Neuronal stem cell (in vitro differentiated cells): ENCODE measurements at regions not wholly inside any gene's neighbourhood (a gene's known extent, or its start where the extent isn't known, plus 50 kb on each side); places are given as distances from the start of the nearest gene placed in this dataset.
A peak's percentile ranks its signal among the peaks of the same experiment; 100 is the strongest.

Experiments
- DNase-seq: peaks from one replicate; pipeline ENCODE4 v3.0.0-alpha.2; 2013; ENCODE audit warnings: low spot score
- H2AFZ ChIP-seq: one replicate; pipeline ENCODE4 v1.6.1; 2013; ENCODE audit warnings: mild to moderate bottlenecking, low read length, inconsistent platforms
- H2AK5ac ChIP-seq: 2 replicates; pipeline ENCODE4 v1.6.1; 2013; ENCODE audit warnings: low read depth, mild to moderate bottlenecking, inconsistent platforms, low read length, moderate library complexity, mixed read lengths
- H2BK120ac ChIP-seq: 2 replicates; pipeline ENCODE4 v1.6.1; 2013; ENCODE audit warnings: low read depth, mild to moderate bottlenecking, inconsistent platforms, low read length, moderate library complexity, mixed read lengths
- H2BK12ac ChIP-seq: one replicate; pipeline ENCODE4 v1.6.1; 2013; ENCODE audit warnings: low read length, inconsistent platforms
- H2BK15ac ChIP-seq: 2 replicates; pipeline ENCODE4 v1.6.1; 2013; ENCODE audit warnings: mild to moderate bottlenecking, low read length, inconsistent platforms, mixed read lengths
- H2BK5ac ChIP-seq: one replicate; pipeline ENCODE4 v1.6.1; 2013; ENCODE audit warnings: inconsistent platforms, mild to moderate bottlenecking, low read length, moderate library complexity
- H3K14ac ChIP-seq: one replicate; pipeline ENCODE4 v1.6.1; 2013; ENCODE audit warnings: low read length, inconsistent platforms
- H3K18ac ChIP-seq: 2 replicates; pipeline ENCODE4 v1.6.1; 2013; ENCODE audit warnings: low read length, inconsistent platforms
- H3K23ac ChIP-seq: 2 replicates; pipeline ENCODE4 v1.6.1; 2013; ENCODE audit warnings: low read depth, mild to moderate bottlenecking, mixed read lengths, low read length, inconsistent platforms; ENCODE audit not compliant: poor library complexity
- H3K27ac ChIP-seq: replicated peaks from 3 replicates; pipeline ENCODE4 v1.5.1; 2013; ENCODE audit warnings: low read length, inconsistent platforms
- H3K27me3 ChIP-seq, 3 experiments: 2 replicates each; pipeline ENCODE4 v1.6.1; 2013; ENCODE audit warnings: low read length in 3 of 3, mild to moderate bottlenecking in 2 of 3, inconsistent platforms in 1 of 3, low read depth in 1 of 3, mixed read lengths in 1 of 3, moderate library complexity in 1 of 3; ENCODE audit not compliant: control insufficient read depth in 3 of 3, insufficient read depth in 3 of 3
- H3K36me3 ChIP-seq, 2 donors: replicated peaks in 1 of 2; 2 replicates each; pipeline ENCODE4 v1.6.1; 2013; ENCODE audit warnings: low read length in 2 of 2; ENCODE audit not compliant: control insufficient read depth in 2 of 2, insufficient read depth in 2 of 2
- H3K4ac ChIP-seq: 2 replicates; pipeline ENCODE4 v1.6.1; 2013; ENCODE audit warnings: inconsistent platforms, mild to moderate bottlenecking, low read length, moderate library complexity
- H3K4me1 ChIP-seq, 2 donors: 1 replicate in 1 of 2; 2 replicates in 1 of 2; pipeline ENCODE4 v1.6.1; 2013; ENCODE audit warnings: low read length in 2 of 2, low read depth in 1 of 2; ENCODE audit not compliant: control insufficient read depth in 2 of 2, insufficient read depth in 1 of 2
- H3K4me2 ChIP-seq: one replicate; pipeline ENCODE4 v1.6.1; 2013; ENCODE audit warnings: mild to moderate bottlenecking, low read length, inconsistent platforms; ENCODE audit not compliant: insufficient read depth, poor library complexity, severe bottlenecking
- H3K4me3 ChIP-seq, 2 donors: 2 replicates each; pipeline ENCODE4 v1.5.1; 2013; ENCODE audit warnings: low read length in 2 of 2, mild to moderate bottlenecking in 2 of 2, inconsistent platforms in 1 of 2, moderate library complexity in 1 of 2
- H3K79me1 ChIP-seq: one replicate; pipeline ENCODE4 v1.6.1; 2013; ENCODE audit warnings: low read depth, mild to moderate bottlenecking, inconsistent platforms, low read length, moderate library complexity
- H3K9ac ChIP-seq: one replicate; pipeline ENCODE4 v1.6.1; 2013; ENCODE audit warnings: mild to moderate bottlenecking, low read depth, low read length, inconsistent platforms; ENCODE audit not compliant: poor library complexity
- H3K9me3 ChIP-seq, 2 donors: replicated peaks in 1 of 2; 2 replicates each; pipeline versions ENCODE3 to v1.6.1; 2013; ENCODE audit warnings: low read length in 2 of 2, mild to moderate bottlenecking in 2 of 2, inconsistent platforms in 1 of 2, low read depth in 1 of 2, mixed read lengths in 1 of 2, moderate library complexity in 1 of 2; ENCODE audit not compliant: control insufficient read depth in 2 of 2, insufficient read depth in 1 of 2
- H4K8ac ChIP-seq: one replicate; pipeline ENCODE4 v1.6.1; 2013; ENCODE audit warnings: low read depth, mild to moderate bottlenecking, inconsistent platforms, low read length, moderate library complexity
- H4K91ac ChIP-seq: one replicate; pipeline ENCODE4 v1.6.1; 2013; ENCODE audit warnings: low read length, low read depth, mild to moderate bottlenecking, inconsistent platforms; ENCODE audit not compliant: poor library complexity
- WGBS, 2 donors: extraction: QIAGEN DNeasy Blood & Tissue Kit; methylation state at CpG; one replicate each; pipeline ENCODE4 v1.1.7; 2013; ENCODE audit warnings: missing lambda C conversion rate in 2 of 2, mixed read lengths in 1 of 2; ENCODE audit not compliant: insufficient read length in 2 of 2, insufficient replicate concordance in 1 of 2; ENCODE audit errors: extremely low coverage in 2 of 2; 5-methylcytosine and 5-hydroxymethylcytosine counted together

DNA sequence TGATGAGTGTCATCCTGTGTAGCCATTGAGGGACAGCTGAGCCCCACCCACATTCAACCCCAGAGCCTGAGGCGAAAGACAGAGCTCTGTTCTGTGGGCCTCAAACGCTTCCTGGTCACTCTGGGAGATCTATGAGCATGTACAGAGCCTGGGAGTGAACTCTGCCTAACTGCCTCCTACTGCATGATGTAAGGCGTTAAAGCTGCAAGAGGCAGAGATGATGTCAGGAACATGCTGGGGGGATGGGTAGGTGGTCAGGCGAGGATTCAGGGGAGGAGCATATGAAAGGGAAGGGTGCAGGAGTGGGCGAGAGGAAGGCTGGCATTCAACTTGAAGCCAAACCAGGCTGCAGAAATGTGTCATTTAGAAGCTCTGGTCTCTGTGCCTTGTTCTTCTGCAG, 181.0 kb downstream of the TFCP2L1 start:
- Histone ChIP-seq H3K4me2 (no peak overlapping the region), H2BK12ac (no peak overlapping the region), H2BK15ac (no peak overlapping the region), H2AFZ (no peak overlapping the region), H3K27ac (no peak overlapping the region), H4K91ac (no peak overlapping the region), H4K8ac (no peak overlapping the region), H3K9me3 (no peaks in the 10 kb centered on the region), H3K4ac (no peak overlapping the region), H3K27me3 (peaks cover 0 to 1% (median 0%) of the 10 kb centered on the region in 3 experiments), H3K9ac (no peak overlapping the region), H3K23ac (no peak overlapping the region), H3K79me1 (no peaks in the 10 kb centered on the region), H3K4me3 (no peak overlapping the region), H3K18ac (no peak overlapping the region), H3K36me3 (no peaks in the 10 kb centered on the region), H3K4me1 (peaks cover 0 to 2% of the 10 kb centered on the region in 2 donors), H3K14ac (no peak overlapping the region), H2BK120ac (no peak overlapping the region), H2BK5ac (no peak overlapping the region), H2AK5ac (no peak overlapping the region)
- WGBS, 2 donors, result no CpG with 5 or more reads among the region's 5 CpGs
- DNase-seq, result no peak

DNA sequence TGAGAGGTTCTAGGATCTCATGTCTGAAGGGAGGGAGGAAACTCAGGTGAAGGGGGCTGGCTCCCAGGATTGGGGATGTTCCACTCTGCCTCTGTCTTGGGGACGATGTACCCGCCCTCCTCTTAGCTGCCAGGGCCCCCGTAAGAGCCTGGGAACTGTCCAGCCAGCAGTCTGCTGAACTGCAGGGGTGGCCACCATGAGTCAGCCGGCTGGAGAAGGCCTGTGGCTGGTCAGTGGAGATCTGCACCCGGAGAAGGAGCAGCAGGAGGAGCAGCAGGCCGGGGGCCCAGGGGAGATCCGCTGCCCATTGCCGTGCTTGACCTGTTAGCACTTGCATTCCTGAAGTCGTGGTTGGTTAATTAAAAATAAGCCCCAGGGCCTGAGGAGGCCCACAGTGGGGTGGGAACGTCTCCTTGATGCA, 180.3 kb downstream of the TFCP2L1 start:
- no peak overlapping the region for H3K23ac ChIP-seq
- H3K9ac ChIP-seq, result no peak overlapping the region
- H3K27me3 ChIP-seq, result peaks cover 0 to 1% (median 0%) of the 10 kb centered on the region in 3 experiments
- H2BK120ac ChIP-seq, result no peak overlapping the region
- H4K91ac ChIP-seq, result no peak overlapping the region
- H2AK5ac ChIP-seq, result no peak overlapping the region
- no peak overlapping the region for H3K14ac ChIP-seq
- H3K4me2 ChIP-seq, result no peak overlapping the region
- H4K8ac ChIP-seq, result no peak overlapping the region
- no peak overlapping the region for H2BK15ac ChIP-seq
- no peak overlapping the region for H2AFZ ChIP-seq
- H3K4ac ChIP-seq, result no peak overlapping the region
- H3K4me1 ChIP-seq, result peaks cover 0 to under 1% of the 10 kb centered on the region in 2 donors
- peak; percentile 12 for DNase-seq
- H3K9me3 ChIP-seq, result no peaks in the 10 kb centered on the region
- H2BK12ac ChIP-seq, result no peak overlapping the region
- H3K36me3 ChIP-seq, result no peaks in the 10 kb centered on the region
- H3K27ac ChIP-seq, result no peak overlapping the region
- no peak overlapping the region for H2BK5ac ChIP-seq
- no CpG with 5 or more reads among the region's 10 CpGs for WGBS, 2 donors
- H3K79me1 ChIP-seq, result no peaks in the 10 kb centered on the region
- H3K4me3 ChIP-seq, result no peak overlapping the region
- H3K18ac ChIP-seq, result no peak overlapping the region

DNA sequence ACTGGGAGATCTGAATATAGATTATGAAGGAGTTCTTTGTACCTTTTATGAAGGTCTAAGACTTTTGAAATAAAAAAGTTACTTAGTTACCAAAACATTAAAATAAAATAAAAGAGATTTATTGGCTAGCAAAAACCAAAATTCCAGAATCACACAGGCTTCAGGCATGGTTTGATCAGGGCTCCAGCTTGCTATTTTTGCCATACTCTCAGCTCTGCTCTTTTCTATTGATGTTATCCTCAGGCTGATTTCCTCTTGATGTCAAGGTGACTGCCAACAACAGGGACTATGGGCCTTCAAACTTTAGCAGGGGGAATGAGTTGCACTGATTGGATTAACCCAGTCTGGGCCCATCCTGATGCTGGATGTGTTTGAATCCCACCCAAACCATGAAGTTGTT, 174.1 kb downstream of the TFCP2L1 start:
- Histone ChIP-seq H3K79me1 (no peaks in the 10 kb centered on the region), H3K36me3 (no peaks in the 10 kb centered on the region), H3K27ac (no peak overlapping the region), H3K9ac (no peak overlapping the region), H2BK12ac (no peak overlapping the region), H2AFZ (no peak overlapping the region), H3K14ac (no peak overlapping the region), H4K8ac (no peak overlapping the region), H3K27me3 (peaks cover 0 to 1% (median 0%) of the 10 kb centered on the region in 3 experiments), H3K4me3 (no peak overlapping the region), H3K4me1 (no peaks in the 10 kb centered on the region), H2BK5ac (no peak overlapping the region), H3K4ac (no peak overlapping the region), H2BK15ac (no peak overlapping the region), H2BK120ac (no peak overlapping the region), H3K4me2 (no peak overlapping the region), H4K91ac (no peak overlapping the region), H3K23ac (no peak overlapping the region), H3K9me3 (peaks cover 0 to 4% of the 10 kb centered on the region in 2 donors), H3K18ac (no peak overlapping the region), H2AK5ac (no peak overlapping the region)
- no peak for DNase-seq

DNA sequence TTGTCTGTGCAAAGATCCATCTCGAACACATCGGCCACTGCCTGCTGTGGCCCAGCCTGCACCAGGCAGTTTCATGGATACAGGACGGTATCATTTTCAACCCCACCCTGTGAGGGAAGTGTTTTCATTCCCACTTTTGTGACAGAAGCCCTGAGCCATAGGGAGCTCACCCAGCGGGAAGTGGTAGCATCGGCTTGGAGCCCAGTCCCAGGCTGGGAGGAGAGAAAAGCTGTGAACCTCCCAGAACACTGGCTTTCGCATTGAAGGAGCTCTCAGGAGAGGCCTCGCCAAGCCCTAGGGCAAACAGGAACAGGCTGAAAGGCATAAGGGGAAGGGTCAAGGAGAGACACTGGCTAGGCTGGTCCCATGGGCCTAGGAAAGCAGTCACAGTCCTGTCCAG, 166.1 kb downstream of the TFCP2L1 start:
- peak overlapping the region; percentile 94 for H3K23ac ChIP-seq
- peak overlapping the region; percentile 83 for H2AK5ac ChIP-seq
- H2BK15ac ChIP-seq, result peak overlapping the region; percentile 19
- no peaks in the 10 kb centered on the region for H3K79me1 ChIP-seq
- H2BK5ac ChIP-seq, result peak overlapping the region; percentile 19
- H4K8ac ChIP-seq, result no peak overlapping the region
- no peak overlapping the region for H3K4me2 ChIP-seq
- WGBS, 2 donors, result no CpG with 5 or more reads among the region's 7 CpGs
- peaks cover 0 to 4% of the 10 kb centered on the region in 2 donors for H3K4me1 ChIP-seq
- no peak overlapping the region for H3K9ac ChIP-seq
- no peak for DNase-seq
- no peak overlapping the region for H3K4me3 ChIP-seq
- H3K4ac ChIP-seq, result no peak overlapping the region
- H2BK120ac ChIP-seq, result peak overlapping the region; percentile 63
- no peak overlapping the region for H3K27ac ChIP-seq
- H3K36me3 ChIP-seq, result no peaks in the 10 kb centered on the region
- peaks cover 0 to 3% of the 10 kb centered on the region in 2 donors for H3K9me3 ChIP-seq
- no peak overlapping the region for H2BK12ac ChIP-seq
- peak overlapping the region; percentile 57 for H3K14ac ChIP-seq
- no peak overlapping the region for H4K91ac ChIP-seq
- H3K18ac ChIP-seq, result peak overlapping the region; percentile 60
- H2AFZ ChIP-seq, result no peak overlapping the region
- H3K27me3 ChIP-seq, result peaks cover 0 to 15% (median 0%) of the 10 kb centered on the region in 3 experiments
